Naive thymus-derived CD4-positive, alpha-beta T cell (primary cell): ENCODE measurements at regions not wholly inside any gene's neighbourhood (a gene's known extent, or its start where the extent isn't known, plus 50 kb on each side); places are given as distances from the start of the nearest gene placed in this dataset.
"Not testable (repeated sequence)": the region's sequence is repeated elsewhere in the genome, so short reads cannot be mapped to it uniquely, and the experiment has no call there.

Experiments
- ATAC-seq: fragments of 150-1000 bp; cut with Tn5 transposase; 2 replicates; pipeline ENCODE4 v1.10.0; 2021; ENCODE audit warnings: mild to moderate bottlenecking, moderate library complexity
- CTCF ChIA-PET: fragments of 350-600 bp; sonication (Branson Sonifier 250); formaldehyde crosslinking; loops from one replicate; lab custom pipeline; 2021; ENCODE audit warnings: antibody characterized with exemption; lab: Charles Lee
- POLR2A ChIA-PET: fragments of 350-600 bp; sonication (Branson Sonifier 250); formaldehyde crosslinking; loops from one replicate; lab custom pipeline; 2021; ENCODE audit warnings: antibody characterized with exemption, inconsistent platforms; lab: Charles Lee
- DNase-seq, 9 donors: peaks; one replicate each; pipeline versions ENCODE4 v3.0.0 to v3.0.0-alpha.2; 2020 to 2022; ENCODE audit warnings: mixed read lengths in 1 of 9
- H3K27ac ChIP-seq: one replicate; pipeline ENCODE4 v1.7.0; 2013; ENCODE audit warnings: mild to moderate bottlenecking, low read depth, low read length, moderate library complexity
- H3K27me3 ChIP-seq, 2 donors: one replicate each; pipeline ENCODE4 v1.7.0; 2013; ENCODE audit warnings: low read length in 2 of 2, mild to moderate bottlenecking in 2 of 2, moderate library complexity in 2 of 2; ENCODE audit not compliant: control insufficient read depth in 2 of 2, insufficient read depth in 2 of 2
- H3K36me3 ChIP-seq, 3 experiments: 1 replicate in 2 of 3; 2 replicates in 1 of 3; pipeline ENCODE4 v1.7.0; 2013; ENCODE audit warnings: low read length in 3 of 3, mild to moderate bottlenecking in 3 of 3, moderate library complexity in 1 of 3; ENCODE audit not compliant: insufficient read depth in 3 of 3, control insufficient read depth in 2 of 3
- H3K4me1 ChIP-seq, 2 donors: one replicate each; pipeline ENCODE4 v1.7.0; 2013; ENCODE audit warnings: low read length in 2 of 2, mild to moderate bottlenecking in 2 of 2, moderate library complexity in 1 of 2; ENCODE audit not compliant: control insufficient read depth in 2 of 2, insufficient read depth in 2 of 2
- H3K4me3 ChIP-seq: 2 replicates; pipeline ENCODE4 v1.7.0; 2013; ENCODE audit warnings: mild to moderate bottlenecking, low read length
- H3K9me3 ChIP-seq, 3 experiments: 1 replicate in 2 of 3; 2 replicates in 1 of 3; pipeline ENCODE4 v1.7.0; 2013; ENCODE audit warnings: low read length in 3 of 3; ENCODE audit not compliant: control insufficient read depth in 2 of 3
- H3K27ac Mint-ChIP-seq, 9 donors: one replicate each; pipeline ENCODE4 v1.8.0; 2020 to 2022; ENCODE audit warnings: mixed read lengths in 9 of 9, mild to moderate bottlenecking in 8 of 9, moderate library complexity in 5 of 9, inconsistent platforms in 2 of 9
- H3K27me3 Mint-ChIP-seq, 5 donors: one replicate each; pipeline ENCODE4 v1.8.0; 2021 to 2022; ENCODE audit warnings: mixed read lengths in 5 of 5, mild to moderate bottlenecking in 1 of 5
- H3K36me3 Mint-ChIP-seq, 5 donors: one replicate each; pipeline ENCODE4 v1.8.0; 2020 to 2022; ENCODE audit warnings: mixed read lengths in 5 of 5, mild to moderate bottlenecking in 3 of 5, inconsistent platforms in 1 of 5
- H3K4me1 Mint-ChIP-seq, 7 donors: one replicate each; pipeline ENCODE4 v1.8.0; 2020 to 2022; ENCODE audit warnings: mixed read lengths in 7 of 7, mild to moderate bottlenecking in 3 of 7, inconsistent platforms in 1 of 7
- H3K4me3 Mint-ChIP-seq, 10 donors: one replicate each; pipeline ENCODE4 v1.8.0; 2020 to 2022; ENCODE audit warnings: mild to moderate bottlenecking in 10 of 10, mixed read lengths in 10 of 10, moderate library complexity in 6 of 10, inconsistent platforms in 2 of 10
- H3K9me3 Mint-ChIP-seq, 11 donors: one replicate each; pipeline ENCODE4 v1.8.0; 2020 to 2022; ENCODE audit warnings: mixed read lengths in 11 of 11, mild to moderate bottlenecking in 4 of 11, inconsistent platforms in 1 of 11, moderate library complexity in 1 of 11
- intact Hi-C, 2 donors: fragments of 100-400 bp; cut with micrococcal nuclease; formaldehyde crosslinking; loops; one replicate each; pipeline ENCODE4 v1.15.1; 2023

DNA sequence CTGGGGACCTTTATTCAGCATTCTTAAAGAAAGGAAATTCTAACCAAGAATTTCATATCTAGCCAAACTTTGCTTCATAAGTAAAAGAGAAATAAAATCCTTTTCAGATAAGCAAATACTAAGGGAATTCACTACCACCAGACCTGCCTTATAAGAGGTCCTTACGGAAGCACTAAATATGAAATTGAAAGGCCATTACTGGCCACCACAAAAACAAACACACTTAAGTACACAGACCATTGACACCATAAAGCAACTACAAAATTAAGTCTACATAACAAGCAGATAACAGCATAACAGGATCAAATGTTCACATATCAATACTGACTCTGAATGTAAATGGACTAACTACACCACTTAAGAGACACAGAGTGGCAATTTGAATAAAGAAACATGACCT, 361.4 kb upstream of the POU5F2 start:
- Mint-ChIP-seq H3K4me1 (peaks cover 15 to 82% (median 68%) of the 10 kb centered on the region in 7 donors), H3K36me3 (peaks cover 12 to 68% (median 64%) of the 10 kb centered on the region in 5 donors), H3K4me3 (peak overlapping the region in 5 of 10 donors; percentile 4 to 37 (median 11)), H3K9me3 (peaks cover 0 to 65% (median 17%) of the 10 kb centered on the region in 11 donors), H3K27me3 (no peaks in the 10 kb centered on the region), H3K27ac (no peak overlapping the region)
- DNase-seq (no peak), ATAC-seq (no peak)
- H3K9me3 ChIP-seq: no peaks in the 10 kb centered on the region
- no peak overlapping the region for H3K4me3 ChIP-seq
- POLR2A ChIA-PET: no interaction called here
- no peak overlapping the region for H3K27ac ChIP-seq
- CTCF ChIA-PET: no interaction called here
- H3K4me1 ChIP-seq: peaks cover 0 to 2% of the 10 kb centered on the region in 2 donors
- no peaks in the 10 kb centered on the region for H3K27me3 ChIP-seq
- no peaks in the 10 kb centered on the region for H3K36me3 ChIP-seq
- intact Hi-C loops: no loop called here

DNA sequence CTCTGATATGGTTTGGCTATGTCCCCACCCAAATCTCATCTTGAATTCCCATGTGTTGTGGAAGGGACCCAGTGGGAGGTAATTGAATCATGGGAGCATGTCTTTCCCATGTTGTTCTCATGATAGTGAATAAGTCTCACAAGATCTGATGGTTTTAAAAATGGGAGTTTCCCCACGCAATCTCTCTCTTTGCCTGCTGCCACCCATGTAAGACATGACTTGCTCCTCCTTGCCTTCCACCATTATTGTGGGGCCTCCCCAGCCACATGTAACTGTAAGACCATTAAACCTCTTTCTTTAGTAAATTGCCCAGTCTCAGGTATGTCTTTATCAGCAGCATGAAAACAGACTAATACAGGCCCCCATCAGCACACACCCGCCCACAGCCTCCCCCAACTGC, 356.0 kb upstream of the POU5F2 start:
- H3K27ac ChIP-seq, H3K27me3 Mint-ChIP-seq, ATAC-seq, CTCF ChIA-PET, H3K27me3 ChIP-seq, H3K36me3 ChIP-seq, H3K4me3 ChIP-seq, POLR2A ChIA-PET, H3K9me3 ChIP-seq, intact Hi-C loops, H3K4me1 ChIP-seq, H3K4me3 Mint-ChIP-seq, DNase-seq, H3K27ac Mint-ChIP-seq: not testable (repeated sequence)
- peaks cover 4 to 56% (median 11%) of the 10 kb centered on the region in 11 donors for H3K9me3 Mint-ChIP-seq
- peaks cover 12 to 76% (median 38%) of the 10 kb centered on the region in 5 donors for H3K36me3 Mint-ChIP-seq
- peaks cover 0 to 85% (median 67%) of the 10 kb centered on the region in 7 donors for H3K4me1 Mint-ChIP-seq

DNA sequence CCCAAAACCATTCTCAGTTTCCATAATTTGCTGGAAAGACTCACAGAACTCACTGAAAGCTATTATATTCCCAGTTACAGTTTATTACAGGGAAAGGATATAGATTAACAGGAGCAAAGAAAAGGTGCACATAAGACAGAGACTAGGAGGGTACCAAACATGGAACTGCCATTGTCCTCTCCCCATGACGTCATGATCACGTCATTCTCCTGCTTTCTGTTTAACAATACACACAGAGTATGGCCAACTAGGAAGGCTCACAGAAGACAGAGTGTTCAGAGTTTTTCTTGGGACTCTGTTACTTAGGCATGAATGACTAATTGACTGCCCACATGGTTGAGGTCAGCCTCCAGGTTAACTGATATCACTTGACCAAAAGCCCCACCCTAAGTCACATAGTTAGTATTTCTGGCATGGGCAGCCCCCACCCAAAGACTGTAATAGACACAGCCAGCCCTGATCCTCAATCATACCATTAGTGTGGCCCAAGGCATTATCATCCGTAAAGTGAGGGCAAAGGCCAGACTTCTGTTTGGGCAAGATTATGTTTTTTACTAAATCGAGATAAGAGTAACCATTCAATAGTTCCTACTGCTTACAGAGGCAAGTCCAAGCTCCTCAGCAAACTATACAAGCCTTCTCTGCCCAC, 353.5 kb upstream of the POU5F2 start:
- Mint-ChIP-seq H3K9me3 (peaks cover 4 to 42% (median 11%) of the 10 kb centered on the region in 11 donors), H3K4me1 (peaks cover 0 to 77% (median 57%) of the 10 kb centered on the region in 7 donors), H3K27ac (no peak overlapping the region), H3K4me3 (no peak overlapping the region), H3K27me3 (no peaks in the 10 kb centered on the region), H3K36me3 (peaks cover 12 to 66% (median 33%) of the 10 kb centered on the region in 5 donors)
- ATAC-seq (no peak), DNase-seq (no peak)
- CTCF ChIA-PET: no interaction called here
- no peaks in the 10 kb centered on the region for H3K27me3 ChIP-seq
- intact Hi-C loops: no loop called here
- POLR2A ChIA-PET: no interaction called here
- H3K27ac ChIP-seq: no peak overlapping the region
- no peak overlapping the region for H3K4me3 ChIP-seq
- H3K36me3 ChIP-seq: no peaks in the 10 kb centered on the region
- no peaks in the 10 kb centered on the region for H3K9me3 ChIP-seq
- no peaks in the 10 kb centered on the region for H3K4me1 ChIP-seq

DNA sequence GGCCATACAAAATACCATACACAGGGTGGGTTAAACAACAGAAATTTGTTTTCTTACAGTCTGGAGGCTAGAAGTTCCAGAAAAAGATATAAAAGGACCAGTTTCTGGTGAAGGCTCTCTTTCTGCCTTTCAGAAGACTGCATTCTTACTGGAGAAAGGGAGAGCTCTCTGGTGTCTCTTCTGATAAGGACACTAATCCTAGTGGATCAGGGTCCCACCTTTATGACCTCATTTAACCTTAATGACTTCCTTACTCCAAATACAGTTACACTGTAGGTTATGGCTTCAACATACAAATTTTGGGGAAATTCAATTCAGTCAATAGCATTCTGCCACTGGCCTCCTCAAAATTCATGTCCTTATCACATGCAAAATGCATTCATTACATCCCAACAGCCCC, 351.9 kb upstream of the POU5F2 start:
- no peak for DNase-seq
- H3K36me3 ChIP-seq: no peaks in the 10 kb centered on the region
- Mint-ChIP-seq H3K27me3 (no peaks in the 10 kb centered on the region), H3K36me3 (peaks cover 8 to 58% (median 21%) of the 10 kb centered on the region in 5 donors), H3K4me1 (peaks cover 0 to 68% (median 50%) of the 10 kb centered on the region in 7 donors), H3K27ac (no peak overlapping the region), H3K9me3 (peaks cover 4 to 33% (median 8%) of the 10 kb centered on the region in 11 donors), H3K4me3 (no peak overlapping the region)
- H3K9me3 ChIP-seq: no peaks in the 10 kb centered on the region
- ATAC-seq: no peak
- intact Hi-C loops: no loop called here
- H3K4me1 ChIP-seq: no peaks in the 10 kb centered on the region
- no peaks in the 10 kb centered on the region for H3K27me3 ChIP-seq
- no peak overlapping the region for H3K27ac ChIP-seq
- POLR2A ChIA-PET: no interaction called here
- CTCF ChIA-PET: no interaction called here
- H3K4me3 ChIP-seq: no peak overlapping the region

DNA sequence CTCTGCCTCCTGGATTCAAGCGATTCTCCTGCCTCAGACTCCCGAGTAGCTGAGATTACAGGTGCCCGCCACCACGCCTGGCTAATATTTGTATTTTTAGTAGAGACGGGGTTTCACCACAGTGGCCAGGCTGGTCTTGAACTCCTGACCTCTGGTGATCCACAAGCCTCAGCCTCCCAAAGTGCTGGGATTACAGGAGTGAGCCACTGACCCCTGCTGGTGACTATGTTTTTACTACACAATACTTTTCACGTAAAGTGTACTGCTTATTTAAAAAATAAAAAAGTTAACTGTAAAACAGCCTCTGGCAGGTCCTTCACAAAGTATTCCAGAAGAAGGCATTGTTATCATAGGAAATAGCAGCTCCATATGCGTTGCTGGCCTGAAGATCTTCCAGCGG, 345.2 kb upstream of the POU5F2 start:
- H3K27me3 Mint-ChIP-seq, ATAC-seq, H3K27ac ChIP-seq, H3K27ac Mint-ChIP-seq, H3K9me3 ChIP-seq, DNase-seq, H3K36me3 ChIP-seq, POLR2A ChIA-PET, H3K4me3 Mint-ChIP-seq, H3K4me3 ChIP-seq, H3K27me3 ChIP-seq, CTCF ChIA-PET, H3K4me1 ChIP-seq, intact Hi-C loops: not testable (repeated sequence)
- Mint-ChIP-seq H3K4me1 (peaks cover 0 to 48% (median 44%) of the 10 kb centered on the region in 7 donors), H3K36me3 (peaks cover 0 to 42% (median 29%) of the 10 kb centered on the region in 5 donors), H3K9me3 (peaks cover 0 to 12% (median 5%) of the 10 kb centered on the region in 11 donors)

DNA sequence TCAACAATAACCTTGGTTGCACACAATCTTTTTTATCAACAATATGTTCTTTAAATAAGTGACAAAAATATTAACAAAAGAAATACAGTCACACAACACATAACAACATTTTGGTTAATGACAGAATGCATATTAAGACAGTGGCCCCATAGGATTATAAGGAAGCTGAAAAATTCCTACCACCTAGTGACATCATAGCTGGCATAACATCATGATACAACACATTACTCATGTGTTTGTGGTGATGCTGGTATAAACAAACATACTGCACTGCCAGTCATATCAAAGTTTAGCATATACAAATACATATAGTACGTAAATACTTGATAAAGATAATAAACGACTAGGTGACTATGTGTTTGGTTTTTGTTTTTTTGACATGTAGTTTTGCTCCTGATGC, 344.8 kb upstream of the POU5F2 start:
- ChIA-PET CTCF (no interaction called here), POLR2A (no interaction called here)
- H3K27me3 Mint-ChIP-seq: no peaks in the 10 kb centered on the region
- intact Hi-C loops: no loop called here
- H3K9me3 Mint-ChIP-seq: peaks cover 0 to 12% (median 5%) of the 10 kb centered on the region in 11 donors
- peaks cover 0 to 50% (median 44%) of the 10 kb centered on the region in 7 donors for H3K4me1 Mint-ChIP-seq
- no peak overlapping the region for H3K27ac ChIP-seq
- DNase-seq: no peak
- H3K4me1 ChIP-seq: no peaks in the 10 kb centered on the region
- no peak overlapping the region for H3K4me3 ChIP-seq
- no peak overlapping the region for H3K27ac Mint-ChIP-seq
- H3K9me3 ChIP-seq: no peaks in the 10 kb centered on the region
- ATAC-seq: no peak
- H3K36me3 Mint-ChIP-seq: peaks cover 0 to 45% (median 29%) of the 10 kb centered on the region in 5 donors
- H3K4me3 Mint-ChIP-seq: no peak overlapping the region
- no peaks in the 10 kb centered on the region for H3K27me3 ChIP-seq
- no peaks in the 10 kb centered on the region for H3K36me3 ChIP-seq

DNA sequence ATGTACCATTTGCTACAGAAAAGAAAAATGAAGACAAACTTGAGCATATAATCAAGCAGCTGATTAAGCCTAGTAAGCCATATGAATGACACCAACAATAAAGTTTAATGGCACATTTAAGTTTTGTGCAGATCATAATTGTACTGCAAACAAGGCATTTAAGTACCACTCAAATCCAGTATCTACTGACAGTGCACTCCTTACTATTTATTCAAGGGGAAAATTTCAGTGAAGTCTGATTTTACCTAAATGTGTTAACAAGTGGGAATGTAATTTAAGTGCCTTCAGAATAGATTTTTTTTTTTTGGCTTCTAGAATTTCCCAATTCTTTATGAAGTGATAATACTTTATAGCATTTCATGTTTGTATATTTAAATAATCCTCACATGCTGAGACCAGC, 341.0 kb upstream of the POU5F2 start:
- DNase-seq: no peak
- no peak for ATAC-seq
- intact Hi-C loops: no loop called here
- Histone ChIP-seq H3K9me3 (no peaks in the 10 kb centered on the region), H3K4me1 (no peaks in the 10 kb centered on the region), H3K27me3 (no peaks in the 10 kb centered on the region), H3K27ac (no peak overlapping the region), H3K36me3 (no peaks in the 10 kb centered on the region), H3K4me3 (no peak overlapping the region)
- H3K9me3 Mint-ChIP-seq: peaks cover 0 to 12% (median 5%) of the 10 kb centered on the region in 11 donors
- peaks cover 0 to 42% (median 24%) of the 10 kb centered on the region in 5 donors for H3K36me3 Mint-ChIP-seq
- no peaks in the 10 kb centered on the region for H3K27me3 Mint-ChIP-seq
- H3K27ac Mint-ChIP-seq: no peak overlapping the region
- H3K4me3 Mint-ChIP-seq: no peak overlapping the region
- ChIA-PET POLR2A (no interaction called here), CTCF (no interaction called here)
- H3K4me1 Mint-ChIP-seq: peaks cover 0 to 67% (median 44%) of the 10 kb centered on the region in 7 donors
